ENCODE measurements at regions not wholly inside any gene's neighbourhood (a gene's known extent, or its start where the extent isn't known, plus 50 kb on each side); places are given as distances from the start of the nearest gene placed in this dataset.

- TF ChIP-seq, protein P1, sequence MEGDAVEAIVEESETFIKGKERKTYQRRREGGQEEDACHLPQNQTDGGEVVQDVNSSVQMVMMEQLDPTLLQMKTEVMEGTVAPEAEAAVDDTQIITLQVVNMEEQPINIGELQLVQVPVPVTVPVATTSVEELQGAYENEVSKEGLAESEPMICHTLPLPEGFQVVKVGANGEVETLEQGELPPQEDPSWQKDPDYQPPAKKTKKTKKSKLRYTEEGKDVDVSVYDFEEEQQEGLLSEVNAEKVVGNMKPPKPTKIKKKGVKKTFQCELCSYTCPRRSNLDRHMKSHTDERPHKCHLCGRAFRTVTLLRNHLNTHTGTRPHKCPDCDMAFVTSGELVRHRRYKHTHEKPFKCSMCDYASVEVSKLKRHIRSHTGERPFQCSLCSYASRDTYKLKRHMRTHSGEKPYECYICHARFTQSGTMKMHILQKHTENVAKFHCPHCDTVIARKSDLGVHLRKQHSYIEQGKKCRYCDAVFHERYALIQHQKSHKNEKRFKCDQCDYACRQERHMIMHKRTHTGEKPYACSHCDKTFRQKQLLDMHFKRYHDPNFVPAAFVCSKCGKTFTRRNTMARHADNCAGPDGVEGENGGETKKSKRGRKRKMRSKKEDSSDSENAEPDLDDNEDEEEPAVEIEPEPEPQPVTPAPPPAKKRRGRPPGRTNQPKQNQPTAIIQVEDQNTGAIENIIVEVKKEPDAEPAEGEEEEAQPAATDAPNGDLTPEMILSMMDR (IDR thresholded peaks at IDR 0.05): no peak
- no peak for TF ChIP-seq POLR2A (IDR thresholded peaks at IDR 0.05)
These were observed 56.3 kb upstream of the TMCO5A start for GRCh38 chr15:37877851-37878741.
